ENCODE measurements at regions not wholly inside any gene's neighbourhood (a gene's known extent, or its start where the extent isn't known, plus 50 kb on each side); places are given as distances from the start of the nearest gene placed in this dataset.
A peak's percentile ranks its signal among the peaks of the same experiment; 100 is the strongest.

GRCh38 chr4:57163530-57164459, 53.6 kb upstream of the IGFBP7 start:
- intact Hi-C loops (cut with micrococcal nuclease) = loop anchor here (5.0 kb wide), 1 partner anchor 126 kb away; no protein-coding TSS in a partner anchor
- peak; percentile 98 for ATAC-seq
- DNase-seq = peak; percentile 90

GRCh38 chr4:57162499-57163019, 52.4 kb upstream of the IGFBP7 start:
- intact Hi-C loops (cut with micrococcal nuclease) = loop anchor here (5.0 kb wide), 1 partner anchor 125 kb away; no protein-coding TSS in a partner anchor
- DNase-seq (no peak), ATAC-seq (no peak)

Measured in left ventricle myocardium superior (tissue), 1 donor.